Muscle of arm (tissue), 1 donor: ENCODE measurements at regions not wholly inside any gene's neighbourhood (a gene's known extent, or its start where the extent isn't known, plus 50 kb on each side); places are given as distances from the start of the nearest gene placed in this dataset.

ENCODE experiments used
- DNase-seq: peaks from one replicate; pipeline ENCODE4 v3.0.0-alpha.2; 2013

DNA sequence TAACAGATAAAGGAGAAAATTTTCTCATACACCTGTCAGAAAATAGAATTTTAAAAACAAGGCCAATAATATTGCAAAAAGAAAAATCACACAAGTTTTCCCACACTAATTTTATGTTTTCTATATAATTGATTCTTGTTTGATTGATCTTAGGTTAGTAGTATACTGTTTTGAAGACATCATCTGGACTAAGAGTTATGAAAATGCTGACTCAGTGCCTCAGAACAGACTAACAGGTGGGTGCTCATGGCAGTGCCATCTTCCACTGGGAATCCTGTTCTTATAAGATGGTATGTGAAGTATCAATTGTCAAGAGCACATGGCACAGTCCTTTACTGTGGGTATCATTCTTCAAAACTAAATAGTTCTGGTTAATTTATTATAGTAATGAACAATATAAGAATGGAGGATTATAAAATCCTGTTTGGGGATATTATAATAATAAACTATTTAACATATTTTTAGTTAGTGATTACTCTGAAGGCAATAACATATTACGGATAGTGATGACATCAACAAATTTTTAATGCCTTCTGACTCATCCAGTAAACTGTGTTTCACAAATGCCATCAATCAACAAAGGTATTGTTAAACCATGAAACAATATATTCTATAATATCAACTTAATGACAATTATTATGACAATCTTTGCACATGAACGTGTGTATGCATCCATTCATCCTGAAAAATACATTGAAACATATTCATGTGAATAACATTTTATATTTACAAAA, 384.6 kb upstream of the KHDRBS2 start:
- no peak for DNase-seq

GRCh38 chr6:62669831-62670230, 383.8 kb upstream of the KHDRBS2 start:
- no peak for DNase-seq

DNA sequence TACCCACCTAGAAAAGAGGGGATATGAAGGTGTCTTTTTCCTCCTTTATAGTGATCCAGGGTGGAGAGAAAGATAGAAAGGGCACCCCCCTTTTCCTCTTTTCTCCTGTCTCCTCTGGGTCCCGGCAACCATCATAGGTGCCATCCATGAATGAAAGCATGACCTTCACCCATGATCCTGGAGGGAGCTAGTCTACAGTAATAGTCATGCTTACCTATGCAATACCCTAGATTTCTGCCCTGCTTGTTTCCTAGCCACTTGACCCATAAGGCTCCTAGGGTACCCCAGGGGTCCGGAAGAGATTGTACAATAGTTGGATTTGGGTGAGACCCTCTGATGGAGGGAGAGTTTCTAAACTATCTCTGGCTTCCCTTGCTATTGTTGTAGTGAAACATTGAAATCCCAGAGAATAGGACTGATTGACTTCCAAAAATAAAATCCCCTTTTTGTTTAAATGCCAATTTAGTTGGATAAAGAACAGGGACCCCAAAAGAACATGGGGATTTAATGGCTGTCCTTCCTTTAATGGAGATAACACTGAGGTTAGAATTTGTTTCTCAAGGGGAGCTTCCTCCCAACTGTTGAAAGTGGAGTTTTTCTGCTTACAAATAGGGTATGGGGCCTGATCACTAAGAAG, 366.8 kb upstream of the KHDRBS2 start:
- no peak for DNase-seq

DNA sequence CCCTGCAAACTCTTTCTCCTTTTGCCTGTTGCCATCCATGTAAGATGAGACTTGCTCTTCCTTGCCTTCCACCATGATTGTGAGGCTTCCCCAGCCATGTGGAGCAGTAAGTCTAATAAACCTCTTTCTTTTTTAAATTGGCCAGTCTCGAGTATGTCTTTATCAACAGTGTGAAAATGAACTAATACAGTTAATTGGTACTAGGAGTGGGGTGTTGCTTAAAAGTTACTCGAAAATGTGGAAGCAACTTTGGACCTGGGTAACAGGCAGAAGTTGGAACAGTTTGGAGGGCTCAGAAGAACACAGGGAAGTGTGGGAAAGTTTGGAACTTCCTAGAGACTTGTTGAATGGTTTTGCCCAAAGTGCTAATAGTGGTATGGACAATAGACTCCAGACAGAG, 359.2 kb upstream of the KHDRBS2 start:
- no peak for DNase-seq

DNA sequence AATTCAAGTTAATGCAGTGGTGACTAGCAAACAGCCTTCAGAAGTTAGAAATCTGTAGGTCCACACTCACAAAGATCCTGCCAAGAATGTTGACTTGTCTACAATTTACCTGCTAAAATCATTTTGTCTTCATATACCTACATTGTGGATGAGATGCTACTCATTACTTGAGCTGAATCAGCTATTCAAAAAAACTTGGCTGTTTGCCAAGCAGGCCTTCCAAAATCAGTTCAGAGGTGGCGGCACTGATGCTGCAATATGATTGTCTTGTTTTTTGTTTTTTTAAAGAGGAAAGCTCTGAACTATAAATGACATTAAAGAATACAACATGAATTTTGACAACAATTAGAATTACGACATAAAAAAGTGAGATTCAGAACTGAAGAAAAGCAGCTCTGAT, 354.7 kb upstream of the KHDRBS2 start:
- DNase-seq: no peak

DNA sequence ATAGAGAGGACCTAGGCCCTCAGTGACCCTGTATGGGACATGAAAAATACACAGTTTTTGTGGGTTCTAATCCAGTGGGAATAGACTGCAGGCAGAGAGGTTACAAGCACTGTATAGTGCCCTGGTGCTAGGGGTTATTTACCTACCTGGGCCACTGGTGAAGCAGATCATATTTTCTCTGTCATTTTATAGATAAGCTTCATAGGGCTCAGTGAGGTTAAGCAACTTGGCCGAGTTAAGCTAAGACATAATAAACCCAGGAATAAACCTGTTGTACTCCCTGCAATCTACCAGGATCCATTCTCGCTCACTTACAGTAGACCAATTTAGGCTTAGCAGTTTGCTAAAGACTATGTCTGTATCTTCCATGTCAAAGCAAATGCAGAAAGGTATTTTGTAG, 340.6 kb upstream of the KHDRBS2 start:
- DNase-seq: no peak

DNA sequence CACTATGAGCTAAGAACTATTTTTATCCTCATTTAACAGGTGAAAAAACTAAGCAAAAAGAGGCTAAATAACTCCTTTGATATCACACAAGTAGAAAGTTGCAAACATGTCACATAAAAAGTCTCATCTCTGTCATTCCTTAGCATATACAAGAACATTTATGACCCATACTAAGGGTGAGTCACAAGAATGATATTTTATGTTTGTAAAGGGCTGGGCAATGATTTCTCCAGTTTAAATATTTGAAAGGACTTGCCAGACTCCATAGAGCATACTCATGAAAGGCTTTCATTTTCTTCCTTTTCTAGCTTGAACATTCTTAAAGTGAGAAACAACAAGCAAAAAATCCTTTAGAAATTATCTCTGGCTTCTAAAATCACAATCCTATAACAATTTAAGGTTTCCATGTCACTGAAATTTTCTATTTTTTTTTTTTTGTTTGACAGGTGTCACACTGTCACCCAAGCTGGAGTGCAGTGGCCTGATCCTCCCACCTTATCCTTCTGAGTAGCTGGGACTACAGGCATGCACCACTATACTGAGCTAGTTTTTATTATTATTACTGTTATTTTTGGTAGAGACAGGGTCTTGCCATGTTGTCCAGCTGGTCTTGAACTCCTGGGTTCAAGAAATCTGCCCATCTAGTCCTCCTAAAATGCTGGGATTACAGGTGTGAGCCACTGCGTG, 338.0 kb upstream of the KHDRBS2 start:
- no peak for DNase-seq

- DNase-seq: no peak
Measured at GRCh38 chr6:62615366-62616015, 329.5 kb upstream of the KHDRBS2 start.

- no peak for DNase-seq
Measured at GRCh38 chr6:62614442-62614841, 328.4 kb upstream of the KHDRBS2 start.

DNA sequence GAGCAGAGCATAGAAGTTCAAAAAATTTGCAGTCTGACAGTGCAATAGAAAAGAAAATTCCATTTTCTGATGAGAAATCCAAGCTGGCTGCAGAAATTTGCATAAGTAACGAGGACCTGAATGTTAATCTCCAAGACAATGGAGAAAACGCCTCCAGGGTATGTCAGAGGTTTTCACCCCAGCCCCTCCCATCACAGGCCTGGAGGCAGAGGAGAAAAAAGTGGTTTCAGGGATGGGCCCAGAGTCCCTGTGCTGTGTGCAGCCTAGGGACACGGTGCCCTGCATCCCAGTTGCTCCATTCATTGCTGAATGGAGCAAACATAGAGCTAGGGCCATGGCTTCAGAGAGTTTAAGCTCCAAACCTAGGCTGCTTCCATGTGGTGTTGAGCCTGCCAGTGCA, 327.9 kb upstream of the KHDRBS2 start:
- DNase-seq: no peak

DNA sequence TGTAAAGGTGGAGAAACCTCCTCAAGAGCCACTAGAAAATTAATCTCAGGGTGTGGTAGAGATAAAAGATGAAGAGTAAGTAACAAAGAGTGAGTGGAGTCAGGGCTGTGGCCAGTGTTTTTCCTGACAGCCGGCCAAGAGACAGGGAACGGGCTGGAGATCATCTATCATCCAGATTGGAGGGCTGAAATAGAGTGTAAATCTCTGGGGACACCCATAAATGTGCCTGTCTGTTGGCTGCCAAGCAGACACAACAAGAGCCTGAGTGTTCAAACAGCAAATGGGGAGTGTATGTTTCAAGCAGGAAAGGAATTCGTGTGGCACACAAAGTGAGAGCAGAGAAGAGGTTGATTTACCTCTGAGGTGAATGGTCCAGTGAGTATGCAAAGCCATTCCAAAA, 326.4 kb upstream of the KHDRBS2 start:
- DNase-seq: no peak

DNA sequence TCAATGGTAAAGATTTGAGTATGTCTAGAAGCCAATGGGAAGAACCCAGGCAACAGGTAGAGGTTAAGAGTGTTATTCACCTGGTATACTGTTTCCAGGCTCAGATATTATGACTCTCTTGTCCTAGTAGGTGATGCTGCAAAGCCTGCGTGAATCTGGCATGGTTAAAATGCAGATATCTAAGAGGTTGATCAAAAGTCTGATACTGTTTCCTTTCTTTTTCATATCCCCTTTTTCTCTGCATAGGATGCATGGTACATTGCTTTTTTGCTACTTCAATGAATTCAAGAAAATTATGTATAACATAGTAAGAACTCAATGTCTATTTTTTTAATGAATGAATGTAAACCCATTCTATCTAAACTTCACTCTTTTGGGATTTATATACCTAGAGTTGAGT, 284.3 kb upstream of the KHDRBS2 start:
- DNase-seq: no peak

GRCh38 chr6:62541502-62541901, 255.5 kb upstream of the KHDRBS2 start:
- no peak for DNase-seq

DNA sequence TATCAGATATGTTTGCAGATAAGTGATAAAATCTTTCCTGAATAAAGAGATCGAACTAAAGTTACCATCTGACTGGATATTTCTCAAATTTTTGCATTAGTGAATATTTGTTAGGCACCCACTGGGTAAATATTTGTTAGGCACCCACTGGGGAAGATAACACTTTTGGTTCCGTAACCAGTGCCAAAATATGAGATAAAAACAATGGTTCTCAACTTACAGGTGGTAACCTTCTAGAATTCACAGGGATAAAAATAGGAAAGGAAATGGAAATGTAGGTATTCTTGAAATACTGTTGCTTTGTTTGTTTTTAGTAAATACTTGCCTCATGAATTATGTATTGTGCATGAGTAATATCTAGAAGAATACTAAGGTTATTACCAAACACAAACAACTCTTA, 245.0 kb upstream of the KHDRBS2 start:
- no peak for DNase-seq

DNA sequence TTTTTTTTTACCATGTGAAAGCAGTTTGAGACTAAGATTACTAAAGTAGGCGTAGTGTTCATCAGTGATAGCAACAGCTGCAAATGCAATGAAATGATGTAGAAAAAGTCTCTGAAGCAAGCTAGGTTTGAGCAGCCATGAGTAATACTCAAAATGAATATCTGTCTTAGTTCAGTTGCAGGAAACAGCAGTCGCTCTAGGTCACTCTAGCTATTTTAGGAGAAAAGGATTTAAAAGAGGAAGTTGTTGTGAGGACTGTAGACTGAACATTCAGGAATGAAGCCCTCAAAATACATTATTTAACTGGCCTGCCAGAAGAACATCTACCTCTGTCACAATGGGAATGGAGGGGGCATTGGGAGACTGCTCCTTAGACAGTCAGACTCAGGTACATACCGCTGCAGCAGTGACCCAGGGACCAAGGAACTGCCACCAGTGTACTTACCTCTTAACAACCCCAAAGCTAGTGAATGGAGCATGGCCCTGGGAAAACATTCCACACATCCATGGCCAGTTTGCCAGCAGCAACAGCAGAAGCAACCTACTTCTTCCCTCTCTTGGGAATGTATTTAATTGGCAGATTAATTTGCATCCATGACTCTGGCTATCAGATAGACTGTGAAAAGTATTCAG, 243.0 kb upstream of the KHDRBS2 start:
- no peak for DNase-seq

GRCh38 chr6:62523630-62524029, 237.6 kb upstream of the KHDRBS2 start:
- DNase-seq: no peak

- no peak for DNase-seq
Measured at GRCh38 chr6:62519574-62519973, 233.5 kb upstream of the KHDRBS2 start.

- DNase-seq: no peak
Measured at GRCh38 chr6:62516291-62517141, 230.5 kb upstream of the KHDRBS2 start.

DNA sequence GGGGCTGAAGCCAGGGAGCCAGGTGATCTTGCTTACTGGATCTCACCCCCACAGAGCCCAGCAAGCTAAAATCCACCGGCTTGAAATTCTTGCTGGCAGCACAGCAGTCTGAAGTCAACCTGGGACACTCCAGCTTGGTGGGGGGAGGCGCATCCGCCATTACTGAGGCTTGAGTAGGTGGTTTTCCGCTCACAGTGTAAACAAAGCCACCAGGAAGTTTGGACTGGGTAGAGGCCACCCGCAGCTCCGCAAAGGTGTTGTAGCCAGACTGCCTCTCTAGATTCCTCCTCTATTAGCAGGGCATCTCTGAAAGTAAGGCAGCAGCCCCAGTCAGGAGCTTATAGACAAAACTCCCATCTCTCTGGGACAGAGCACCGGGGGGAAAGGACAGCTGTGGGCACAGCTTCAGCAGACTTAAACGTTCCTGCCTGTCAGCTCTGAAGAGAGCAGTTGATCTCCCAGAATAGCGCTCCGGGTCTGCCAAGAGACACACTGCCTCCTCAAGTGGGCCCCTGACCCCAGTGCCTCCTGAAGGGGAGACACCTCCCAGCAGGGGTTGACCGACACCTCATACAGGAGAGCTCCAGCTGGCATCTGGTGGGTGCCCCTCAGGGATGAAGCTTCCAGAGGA, 206.3 kb upstream of the KHDRBS2 start:
- DNase-seq: no peak

DNA sequence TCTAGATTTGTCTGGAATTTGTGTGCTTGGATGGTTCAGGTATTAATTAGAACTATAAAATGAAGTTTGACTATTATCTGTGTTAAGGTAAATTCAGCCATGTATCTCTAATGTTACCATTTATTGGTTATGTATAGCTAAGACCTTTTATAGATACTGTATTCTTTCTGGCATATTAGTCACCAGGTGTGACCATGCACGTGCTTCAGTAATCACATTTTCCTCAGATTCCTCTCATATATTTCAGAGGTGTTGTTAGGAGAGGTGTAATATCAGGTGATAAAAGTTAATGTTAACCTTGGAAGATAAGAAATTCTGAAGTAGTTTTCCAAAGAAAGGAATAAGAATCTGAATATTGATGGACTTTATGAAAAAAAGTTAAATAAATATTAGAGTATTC, 194.5 kb upstream of the KHDRBS2 start:
- no peak for DNase-seq

DNA sequence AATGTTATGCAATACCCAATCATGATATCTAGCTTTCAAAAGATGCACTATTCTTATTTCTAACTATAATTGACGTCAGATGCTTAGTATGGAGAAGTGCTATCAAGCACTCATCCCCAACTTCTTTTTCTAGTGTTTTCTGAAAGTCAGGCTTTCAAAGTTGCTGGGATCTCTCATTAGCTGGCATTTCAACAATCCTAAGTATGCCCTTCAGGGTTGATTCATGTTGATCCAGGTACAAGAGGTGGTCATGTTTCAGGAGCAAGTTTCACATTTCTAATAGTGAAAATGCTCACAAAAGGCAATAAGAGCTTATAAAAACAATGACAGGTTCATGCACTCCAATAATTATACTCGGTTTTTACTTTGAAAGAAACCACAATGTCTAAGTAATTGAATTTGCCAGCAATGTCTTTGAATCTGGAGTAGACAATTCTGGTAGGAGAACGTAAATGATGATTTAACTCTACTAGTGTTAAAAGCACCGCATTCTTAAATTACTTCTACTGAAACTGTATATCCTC, 193.7 kb upstream of the KHDRBS2 start:
- DNase-seq: no peak
